ENCODE measurements at regions not wholly inside any gene's neighbourhood (a gene's known extent, or its start where the extent isn't known, plus 50 kb on each side); places are given as distances from the start of the nearest gene placed in this dataset.

DNA sequence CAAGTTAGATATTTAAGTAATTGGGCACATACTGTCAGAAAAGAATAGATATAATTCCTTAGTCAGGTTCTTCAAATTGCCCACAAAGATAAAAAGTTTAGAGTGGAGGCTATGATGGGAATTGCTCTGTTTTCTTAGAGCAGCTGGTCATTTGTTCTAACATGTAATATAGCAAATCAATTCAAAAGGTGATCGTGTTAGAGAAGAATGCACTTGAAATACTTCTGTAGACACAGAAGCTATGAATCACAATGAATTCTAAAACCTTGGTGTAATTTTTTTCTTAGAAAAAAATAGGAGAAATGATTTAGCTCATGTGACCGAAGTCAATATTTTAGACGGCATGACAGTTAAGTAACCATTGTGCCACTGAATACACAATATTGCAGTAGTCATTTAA lies 918.1 kb upstream of the LRATD1 start:
- TF ChIP-seq CTCF (optimal IDR thresholded peaks at IDR 0.05 in 1 of 3, IDR thresholded peaks at IDR 0.05 in 1 of 3, conservative IDR thresholded peaks at IDR 0.05 in 1 of 3; ENCODE audit: extremely low read depth in 1 of 3, insufficient read depth in 2 of 3, low read length in 3 of 3) (no peak), EZH2 (IDR thresholded peaks at IDR 0.05; ENCODE audit: low read length) (no peak)
